Endothelial cell of hepatic sinusoid (primary cell): ENCODE measurements at regions not wholly inside any gene's neighbourhood (a gene's known extent, or its start where the extent isn't known, plus 50 kb on each side); places are given as distances from the start of the nearest gene placed in this dataset.

Experiments used
- in situ Hi-C: cut with HindIII; loops from 2 replicates; pipeline ENCODE4 v1.10.0; 2017; ENCODE audit warnings: low sequenced_read_pairs

GRCh38 chr6:153800580-153801188, 238.4 kb upstream of the OPRM1 start:
- in situ Hi-C loops = no loop called here

DNA sequence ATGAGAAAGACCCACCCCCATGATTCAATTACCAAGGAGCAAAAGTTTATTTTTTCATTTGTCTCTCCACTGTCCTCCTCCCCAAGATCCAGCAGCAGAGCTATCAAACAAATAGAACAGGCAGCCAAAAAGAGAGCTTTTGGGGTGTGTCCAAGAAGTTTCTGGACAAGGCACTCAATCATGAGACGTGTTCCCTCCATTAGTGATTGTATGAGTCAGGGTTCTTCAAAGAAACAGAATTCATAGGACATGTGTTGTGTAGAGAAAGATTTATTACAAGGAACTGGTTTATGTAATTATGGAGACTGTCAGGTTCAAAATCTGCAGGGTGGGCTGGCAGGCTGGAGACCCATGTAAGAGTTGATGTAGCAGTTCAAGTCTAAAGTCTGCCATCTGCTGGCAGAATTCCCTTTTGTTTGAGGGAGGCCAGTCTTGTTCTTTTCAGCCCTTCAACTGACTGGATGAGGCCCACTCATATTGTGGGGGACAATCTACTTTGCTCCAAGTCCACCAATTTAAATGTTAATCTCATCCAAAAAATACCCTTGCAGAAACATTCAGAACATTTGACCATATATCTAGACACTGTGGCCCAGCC, 248.1 kb upstream of the OPRM1 start:
- in situ Hi-C loops = no loop called here

DNA sequence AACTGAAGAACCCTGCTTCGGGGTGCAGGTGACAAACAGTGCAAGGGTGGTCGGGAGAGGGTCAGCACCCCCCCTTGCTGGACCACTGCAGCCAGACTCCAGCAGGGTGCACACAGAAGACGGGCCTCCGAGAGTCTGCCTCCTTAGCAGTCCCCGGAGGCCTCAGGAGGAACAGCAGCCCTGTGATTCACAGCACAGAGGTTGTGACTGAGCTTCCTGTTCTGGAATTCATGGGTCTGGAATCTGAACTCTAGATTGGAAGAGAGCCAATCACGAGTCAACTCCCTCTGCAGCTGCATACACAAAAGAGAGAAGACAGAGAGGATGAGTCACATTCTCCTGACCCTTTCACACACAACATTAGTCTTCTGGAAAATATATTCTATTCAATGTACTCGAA, 249.0 kb upstream of the OPRM1 start:
- in situ Hi-C loops = no loop called here

DNA sequence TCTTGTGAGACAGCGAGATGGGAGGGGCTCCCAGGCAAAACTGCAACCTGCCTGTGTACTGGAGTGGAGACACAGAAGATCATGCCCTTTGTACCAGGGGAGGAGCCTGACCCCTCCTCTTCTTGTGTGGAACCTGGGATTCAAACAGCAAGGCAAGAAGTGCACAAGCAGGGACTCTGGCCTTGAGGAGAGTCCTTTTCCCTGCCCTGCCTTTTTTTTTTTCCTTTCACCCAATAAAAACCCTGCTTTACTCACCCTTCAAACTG, 251.8 kb upstream of the OPRM1 start:
- in situ Hi-C loops = no loop called here

DNA sequence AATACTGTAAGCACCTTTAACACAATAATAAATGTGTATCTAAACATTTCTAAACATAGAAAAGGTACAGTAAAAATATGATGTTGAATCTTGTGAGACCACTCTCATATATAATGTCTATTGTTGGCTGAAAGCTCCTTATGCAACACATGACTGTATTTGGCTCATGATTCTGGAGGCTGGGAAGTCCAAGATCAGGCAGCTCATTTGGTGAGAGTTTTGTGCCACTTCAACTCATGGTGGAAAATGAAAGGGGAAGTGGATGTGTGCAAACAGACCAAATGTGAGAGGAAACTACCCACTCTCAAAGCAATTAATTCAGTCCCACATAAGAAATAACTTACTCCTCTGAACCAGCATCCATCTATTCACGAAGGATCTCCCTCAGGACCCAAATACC, 257.7 kb upstream of the OPRM1 start:
- in situ Hi-C loops = no loop called here

DNA sequence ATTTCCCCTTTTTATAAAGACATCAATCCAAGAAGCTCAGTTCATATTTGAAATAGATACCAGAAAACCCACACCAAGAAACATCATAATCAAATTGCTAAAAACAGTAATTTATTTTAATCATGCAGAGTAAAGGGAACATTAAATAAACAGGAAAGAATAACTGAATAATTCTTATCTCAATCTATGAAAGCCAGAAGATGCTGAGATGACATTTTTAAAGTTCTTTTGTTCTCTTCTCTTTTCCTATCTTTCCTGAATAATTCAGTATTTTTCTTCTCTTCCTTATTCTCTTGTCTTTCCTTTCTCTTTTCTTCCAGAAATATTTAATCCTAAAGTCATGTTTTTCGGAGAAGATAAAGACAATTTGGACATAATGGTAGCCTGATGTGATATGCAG, 259.0 kb upstream of the OPRM1 start:
- in situ Hi-C loops = no loop called here

DNA sequence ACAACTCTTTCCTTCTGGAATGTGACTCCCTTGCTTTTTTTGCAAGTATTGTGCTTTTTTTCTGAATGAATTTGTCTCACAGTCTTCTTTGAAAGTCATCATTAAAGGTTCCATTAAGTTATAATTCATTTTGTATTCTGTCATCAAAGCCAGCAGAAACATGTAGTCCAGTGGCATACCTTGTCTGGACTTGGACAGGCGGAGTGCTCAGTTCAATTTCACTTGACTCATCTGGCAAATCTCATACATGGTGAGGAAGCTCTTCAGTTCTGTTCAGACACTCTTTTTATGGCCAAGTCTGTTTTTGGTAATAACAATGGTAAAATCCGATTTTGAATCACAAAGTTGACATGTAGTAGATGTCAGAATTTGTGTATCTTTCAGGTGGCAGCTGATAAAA, 260.8 kb upstream of the OPRM1 start:
- in situ Hi-C loops = no loop called here

DNA sequence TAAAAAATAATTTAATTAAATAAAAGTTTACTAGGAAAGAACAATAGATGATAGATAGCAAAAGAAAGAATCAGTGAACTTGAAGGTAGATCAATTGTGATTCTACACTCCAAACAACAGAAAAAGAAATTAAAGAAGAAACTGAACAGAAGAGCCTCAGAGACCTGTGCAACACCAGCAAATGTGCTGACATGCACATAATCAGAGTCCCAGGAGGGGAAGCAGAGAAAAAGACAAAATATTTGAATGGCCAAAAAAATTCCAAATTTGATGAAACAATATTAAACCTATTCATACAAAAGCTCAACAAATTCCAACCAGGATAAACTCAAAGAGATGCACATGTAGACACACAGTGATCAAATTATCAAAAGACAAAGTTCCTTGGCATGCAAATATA, 267.5 kb upstream of the OPRM1 start:
- in situ Hi-C loops = no loop called here

- in situ Hi-C loops = no loop called here
Observed at GRCh38 chr6:153767127-153767526, 271.9 kb upstream of the OPRM1 start.

GRCh38 chr6:153758516-153758915, 280.5 kb upstream of the OPRM1 start:
- in situ Hi-C loops = no loop called here

DNA sequence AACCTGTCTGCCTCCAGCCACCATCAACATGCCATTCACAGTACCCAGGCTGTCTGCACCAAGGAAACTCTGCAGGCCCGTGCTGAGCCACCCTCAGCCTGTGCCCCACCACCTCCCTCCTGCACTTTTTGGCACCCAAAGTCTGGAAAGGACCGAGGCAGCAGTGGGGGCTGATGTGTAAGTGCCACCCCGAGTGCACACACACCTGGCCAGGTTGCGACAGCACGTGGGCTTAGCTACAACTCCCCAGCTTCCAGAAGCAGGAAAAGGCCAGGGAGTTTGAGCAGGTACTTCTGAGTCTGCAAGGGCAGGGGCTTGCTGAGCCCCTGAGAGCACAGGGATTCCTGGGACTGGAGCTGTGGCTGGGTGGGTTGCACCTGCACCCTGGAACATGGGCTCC, 303.3 kb upstream of the OPRM1 start:
- in situ Hi-C loops = no loop called here

GRCh38 chr6:153729189-153729588, 309.9 kb upstream of the OPRM1 start:
- in situ Hi-C loops = no loop called here

DNA sequence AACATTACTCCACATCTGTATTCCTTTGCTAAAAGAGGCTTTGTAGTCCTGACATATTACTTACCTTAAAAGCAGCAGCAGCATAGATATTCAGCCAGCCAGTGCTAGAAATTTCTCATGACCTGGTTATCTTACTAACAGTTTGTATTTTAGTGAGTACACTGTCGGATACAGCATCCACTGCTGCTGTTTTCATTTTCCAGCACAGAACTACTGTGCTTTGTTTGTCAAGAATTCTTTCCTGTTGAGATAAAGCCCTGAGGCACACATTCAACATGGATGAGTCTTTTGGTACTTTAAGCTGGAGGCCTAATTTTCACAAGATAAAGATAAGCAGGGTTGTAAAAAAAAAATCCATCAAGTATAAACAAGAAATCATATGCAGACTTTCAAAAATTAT, 311.2 kb upstream of the OPRM1 start:
- in situ Hi-C loops = no loop called here

DNA sequence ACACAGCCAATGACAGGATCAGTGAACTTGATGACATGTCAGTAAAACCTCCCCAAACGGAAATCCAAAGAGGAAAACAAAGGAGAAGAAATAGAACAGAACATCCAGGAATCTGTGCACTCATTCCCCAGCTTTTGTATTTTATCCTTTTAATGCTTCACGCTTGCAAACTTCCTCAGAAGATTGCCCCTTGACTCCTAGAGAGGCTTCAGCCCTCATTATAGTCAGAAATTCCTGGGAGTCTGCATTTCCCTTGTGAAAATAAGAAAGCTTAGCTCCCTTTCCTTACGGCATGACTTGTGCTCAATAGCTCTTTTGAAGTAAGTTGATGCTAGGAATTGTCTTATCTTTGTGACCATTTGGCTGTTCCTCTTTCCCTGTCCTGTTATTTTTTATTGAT, 313.6 kb upstream of the OPRM1 start:
- in situ Hi-C loops = no loop called here

- in situ Hi-C loops = no loop called here
Observed at GRCh38 chr6:153720732-153721131, 318.3 kb upstream of the OPRM1 start.

DNA sequence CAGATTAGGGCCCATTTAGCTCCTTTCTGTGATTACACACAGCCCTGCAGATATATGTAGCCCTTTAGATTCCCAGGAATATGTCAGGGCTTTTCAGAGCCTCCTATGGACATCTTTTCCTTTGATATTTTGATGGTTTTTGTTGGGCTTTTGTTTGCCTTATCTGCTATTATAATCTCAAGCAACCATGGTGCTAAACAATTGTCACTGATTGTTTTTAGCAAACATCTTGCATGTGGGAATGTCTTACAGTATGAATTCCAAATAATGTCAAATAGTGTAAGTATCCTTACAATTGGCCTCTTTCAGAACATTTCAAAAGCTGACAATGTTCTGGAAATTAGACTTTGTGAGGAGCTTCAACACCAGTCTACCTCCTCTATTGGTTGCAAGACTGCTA, 333.6 kb upstream of the OPRM1 start:
- in situ Hi-C loops = no loop called here

GRCh38 chr6:153702671-153703070, 336.4 kb upstream of the OPRM1 start:
- in situ Hi-C loops = no loop called here

DNA sequence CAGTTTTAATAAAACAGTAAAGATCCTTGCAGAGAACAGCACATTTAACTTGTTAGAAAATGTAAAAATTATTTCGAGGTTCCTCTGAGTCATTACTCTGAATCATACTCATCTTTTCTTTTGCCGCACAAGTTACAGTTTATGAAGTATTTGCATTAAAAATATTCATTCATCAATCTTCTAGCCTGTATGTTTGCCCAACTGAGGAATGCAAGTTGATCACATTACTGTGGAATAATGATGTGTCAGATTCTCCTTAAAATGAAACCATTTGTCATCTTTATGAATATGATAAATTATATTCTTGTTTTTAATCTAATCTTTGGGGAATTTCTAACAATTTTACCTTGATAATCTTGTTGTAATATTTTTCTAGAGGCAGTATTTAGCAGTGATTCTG, 340.4 kb upstream of the OPRM1 start:
- in situ Hi-C loops = no loop called here

- in situ Hi-C loops = no loop called here
Observed at GRCh38 chr6:153698001-153698400, 341.0 kb upstream of the OPRM1 start.

- in situ Hi-C loops = no loop called here
Observed at GRCh38 chr6:153677522-153677921, 361.5 kb upstream of the OPRM1 start.

GRCh38 chr6:153673750-153674149, 365.3 kb upstream of the OPRM1 start:
- in situ Hi-C loops = loop anchor here (25.0 kb wide), 1 partner anchor 214 kb away; no protein-coding TSS in a partner anchor

- in situ Hi-C loops = loop anchor here (25.0 kb wide), 1 partner anchor 214 kb away; no protein-coding TSS in a partner anchor
Observed at GRCh38 chr6:153673225-153673624, 365.8 kb upstream of the OPRM1 start.

DNA sequence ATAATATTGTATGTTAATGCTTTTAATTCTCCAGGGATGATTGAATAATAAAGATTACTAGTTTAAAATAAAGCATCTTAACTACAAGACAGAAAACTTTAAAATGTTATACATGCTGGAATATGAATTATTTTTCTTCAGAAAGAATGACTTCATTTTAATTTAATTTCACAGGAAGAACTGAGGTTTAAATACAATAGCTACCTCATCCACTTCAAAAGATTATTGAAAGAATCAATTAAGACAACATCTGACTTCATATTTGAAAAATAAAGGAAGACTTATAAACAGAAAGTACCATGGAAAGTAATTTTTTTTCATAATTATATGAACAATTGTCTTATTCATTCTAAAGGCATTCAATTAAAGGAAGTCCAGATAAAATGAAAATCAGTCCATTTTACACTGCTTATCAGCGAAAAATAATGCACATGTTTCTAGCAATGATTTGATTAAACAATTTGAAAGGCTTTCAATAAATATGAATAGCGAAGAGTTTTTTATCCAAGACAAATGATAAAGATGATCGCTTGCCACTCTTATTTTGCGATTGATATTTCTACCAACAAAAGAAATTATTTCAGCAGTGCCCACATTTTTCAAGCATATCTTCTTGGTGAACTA, 368.5 kb upstream of the OPRM1 start:
- in situ Hi-C loops = loop anchor here (25.0 kb wide), 1 partner anchor 217 kb away; no protein-coding TSS in a partner anchor
